HepG2 (cell line): ENCODE measurements at regions not wholly inside any gene's neighbourhood (a gene's known extent, or its start where the extent isn't known, plus 50 kb on each side); places are given as distances from the start of the nearest gene placed in this dataset.

Experiments used
- ATAC-seq: fragments of 200-7000 bp; cut with Tn5 transposase; 3 replicates; pipeline ENCODE4 v1.9.1; 2020; ENCODE audit warnings: mild to moderate bottlenecking, moderate library complexity
- BruUV-seq: library from RNA; stranded (reverse); fragments of 400-500 nt; replicated peaks from 2 replicates; lab custom pipeline; 2021; lab: Mats Ljungman, UMichigan
- CTCF ChIA-PET: fragments of 300-600 bp; formaldehyde crosslinking; extraction: SDS; loops from one replicate; lab custom pipeline; 2021; ENCODE audit warnings: low total read pairs, inconsistent platforms, low intra/inter-chr PET ratio; lab: Yijun Ruan, JAX
- POLR2A ChIA-PET: fragments of 350-600 bp; sonication (Branson Sonifier 250); formaldehyde crosslinking; loops from one replicate; lab custom pipeline; 2020; ENCODE audit warnings: antibody characterized with exemption, inconsistent platforms; lab: Yijun Ruan, JAX
- DNase-seq: peaks from one replicate; pipeline ENCODE4 v3.0.0-alpha.2; 2015; ENCODE audit warnings: low spot score
- FAIRE-seq: peaks from 3 replicates; lab custom pipeline; 2011; peaks lifted over from hg19 to GRCh38; lab: Jason Lieb, UNC
- H2AFZ ChIP-seq: one replicate; pipeline ENCODE4 v1.6.1; 2011; ENCODE audit warnings: low read length, inconsistent platforms
- H3K27ac ChIP-seq: fragments of 300-600 bp; 3 replicates; pipeline ENCODE4 v1.8.0; 2011; ENCODE audit warnings: mixed run types, mild to moderate bottlenecking, mixed read lengths, low read length, inconsistent platforms; ENCODE audit not compliant: insufficient read depth; ENCODE audit errors: extremely low read length
- H3K27me3 ChIP-seq, 2 experiments: fragments of 200-600 bp in 1 of 2; 2 replicates in 1 of 2; 3 replicates in 1 of 2; pipeline versions ENCODE4 v1.6.0 to v1.8.0; 2011; ENCODE audit warnings: low read length in 2 of 2, mild to moderate bottlenecking in 2 of 2, moderate library complexity in 2 of 2, inconsistent platforms in 1 of 2; ENCODE audit not compliant: insufficient read depth in 2 of 2, control insufficient read depth in 1 of 2
- H3K36me3 ChIP-seq, 2 experiments: fragments of 200-600 bp in 1 of 2; replicated peaks in 1 of 2; 2 replicates in 1 of 2; 3 replicates in 1 of 2; pipeline versions ENCODE4 v1.5.1 to v1.8.0; 2011; ENCODE audit warnings: low read length in 2 of 2, inconsistent platforms in 1 of 2; ENCODE audit not compliant: insufficient read depth in 2 of 2, control insufficient read depth in 1 of 2
- H3K4me1 ChIP-seq: 2 replicates; pipeline ENCODE4 v1.5.1; 2012; ENCODE audit warnings: low read length, inconsistent platforms; ENCODE audit not compliant: insufficient read depth
- H3K4me2 ChIP-seq: 2 replicates; pipeline ENCODE4 v1.6.0; 2011; ENCODE audit warnings: low read depth, low read length, inconsistent platforms
- H3K4me3 ChIP-seq, 3 experiments: fragments of 200-600 bp in 1 of 3; sonication (generic), shearing (Covaris generic) in 1 of 3; replicated peaks in 1 of 3; 2 replicates each; pipeline ENCODE4 v1.5.1; 2011 to 2016; ENCODE audit warnings: low read length in 3 of 3, inconsistent platforms in 2 of 3, low read depth in 2 of 3, mild to moderate bottlenecking in 2 of 3, control low read depth in 1 of 3, mixed read lengths in 1 of 3; ENCODE audit not compliant: insufficient read depth in 1 of 3
- H3K79me2 ChIP-seq: one replicate; pipeline ENCODE4 v1.6.1; 2011; ENCODE audit warnings: low read length, inconsistent platforms; ENCODE audit not compliant: insufficient read depth
- H3K9ac ChIP-seq: 2 replicates; pipeline ENCODE4 v1.6.0; 2011; ENCODE audit warnings: mild to moderate bottlenecking, low read depth, low read length, inconsistent platforms; ENCODE audit not compliant: insufficient read depth
- H3K9me3 ChIP-seq: 2 replicates; pipeline ENCODE4 v1.5.1; 2012; ENCODE audit warnings: mild to moderate bottlenecking, low read length
- H4K20me1 ChIP-seq: 2 replicates; pipeline ENCODE4 v1.6.0; 2011; ENCODE audit warnings: inconsistent platforms, mild to moderate bottlenecking, low read length, moderate library complexity; ENCODE audit not compliant: insufficient read depth
- ATF2 ChIP-seq: sonication (generic); formaldehyde crosslinking; IDR thresholded peaks from 2 replicates; pipeline ENCODE4 v1.4.0; 2020; ENCODE audit warnings: missing genetic modification reagents
- ATRX ChIP-seq: sonication (generic); formaldehyde crosslinking; IDR thresholded peaks from 2 replicates; pipeline ENCODE4 v1.4.0; 2020; ENCODE audit warnings: missing genetic modification reagents, borderline replicate concordance
- CENPX ChIP-seq: sonication (generic); formaldehyde crosslinking; IDR thresholded peaks from 2 replicates; pipeline ENCODE4 v1.9.0; 2021; ENCODE audit warnings: mild to moderate bottlenecking, missing genetic modification reagents, moderate library complexity
- ELK4 ChIP-seq: sonication (generic); formaldehyde crosslinking; IDR thresholded peaks from 2 replicates; pipeline ENCODE4 v1.9.0; 2021; ENCODE audit warnings: missing genetic modification reagents, borderline replicate concordance
- FOXM1 ChIP-seq: sonication (generic); formaldehyde crosslinking; IDR thresholded peaks from 2 replicates; pipeline ENCODE4 v1.5.0; 2020; ENCODE audit warnings: missing genetic modification reagents
- HDAC6 ChIP-seq: fragments of 200-600 bp; sonication (generic); IDR thresholded peaks from 2 replicates; pipeline ENCODE4 v1.7.0; 2017; ENCODE audit warnings: mild to moderate bottlenecking, antibody characterized with exemption, low read length, low read depth
- KLF12 ChIP-seq: sonication (generic); formaldehyde crosslinking; IDR thresholded peaks from 2 replicates; pipeline ENCODE4 v1.4.0; 2020; ENCODE audit warnings: missing genetic modification reagents, borderline replicate concordance
- TARDBP ChIP-seq: sonication (generic); formaldehyde crosslinking; IDR thresholded peaks from 2 replicates; pipeline ENCODE4 v1.8.0; 2022; ENCODE audit warnings: mild to moderate bottlenecking, missing genetic modification reagents
- TBX3 ChIP-seq: fragments of 450-650 bp; IDR thresholded peaks from 2 replicates; pipeline ENCODE4 v1.6.1; 2017; ENCODE audit warnings: antibody characterized with exemption, mild to moderate bottlenecking, inconsistent platforms, borderline replicate concordance
- TSC22D2 ChIP-seq: sonication (generic); formaldehyde crosslinking; IDR thresholded peaks from 2 replicates; pipeline ENCODE4 v1.5.1; 2020; ENCODE audit warnings: missing genetic modification reagents, mild to moderate bottlenecking, borderline replicate concordance
- ZBTB20 ChIP-seq: sonication (generic); formaldehyde crosslinking; IDR thresholded peaks from 2 replicates; pipeline ENCODE4 v1.8.1; 2023; ENCODE audit warnings: missing genetic modification reagents, low read depth, mild to moderate bottlenecking, borderline replicate concordance
- ZNF160 ChIP-seq: sonication (generic); formaldehyde crosslinking; IDR thresholded peaks from 2 replicates; pipeline ENCODE4 v1.8.0; 2022; ENCODE audit warnings: mild to moderate bottlenecking, inconsistent platforms, missing genetic modification reagents
- ZNF317 ChIP-seq: sonication (generic); formaldehyde crosslinking; IDR thresholded peaks from 2 replicates; pipeline ENCODE4 v1.5.0; 2020; ENCODE audit warnings: mild to moderate bottlenecking, missing genetic modification reagents
- ZNF609 ChIP-seq: sonication (generic); formaldehyde crosslinking; IDR thresholded peaks from 2 replicates; pipeline ENCODE4 v1.4.0; 2020; ENCODE audit warnings: mild to moderate bottlenecking, missing genetic modification reagents, borderline replicate concordance
- ZNF639 ChIP-seq: conservative IDR thresholded peaks from 2 replicates; pipeline ENCODE4 v1.6.1; 2018; ENCODE audit warnings: missing genetic modification reagents
- WGBS: methylation state at CpG from one replicate; pipeline ENCODE4 v1.1.6; 2017; ENCODE audit warnings: low lambda C conversion rate; 5-methylcytosine and 5-hydroxymethylcytosine counted together
- in situ Hi-C: cut with HindIII; loops from 2 replicates; pipeline ENCODE4 v1.10.0; 2017; ENCODE audit warnings: low pct_unique_long_range_greater_than_20kb; ENCODE audit not compliant: extremely low pct_ligation_motif_present
- intact Hi-C: fragments of 100-400 bp; cut with micrococcal nuclease; formaldehyde crosslinking; loops from one replicate; pipeline ENCODE4 v1.10.0; 2022; ENCODE audit not compliant: unreplicated experiment

GRCh38 chr11:20256925-20257324 lies 96.7 kb upstream of the DBX1 start (continued):
- TF ChIP-seq ZNF609: no peak

GRCh38 chr11:20253796-20254195 lies 93.5 kb upstream of the DBX1 start:
- no peak overlapping the region for H3K4me3 ChIP-seq
- no TSS peak for BruUV-seq
- FAIRE-seq (no peak), DNase-seq (no peak), ATAC-seq (no peak)
- H3K9ac ChIP-seq: no peak overlapping the region
- H3K9me3 ChIP-seq: no peaks in the 10 kb centered on the region
- peaks cover 0 to 16% of the 10 kb centered on the region in 2 experiments; a peak in 3 of 5 replicates for H3K27me3 ChIP-seq
- 11% methylated on average over 5 of the region's 5 CpGs for WGBS
- in situ Hi-C loops: no loop called here
- H3K79me2 ChIP-seq: no peaks in the 10 kb centered on the region
- intact Hi-C loops: no loop called here
- H3K36me3 ChIP-seq: no peaks in the 10 kb centered on the region
- H3K27ac ChIP-seq: no peak overlapping the region
- TF ChIP-seq KLF12 (CRISPR knock-in tag) (no peak), CENPX (CRISPR knock-in tag) (no peak), ATF2 (CRISPR knock-in tag) (no peak), TBX3 (no peak), ZNF160 (no peak), ELK4 (CRISPR knock-in tag) (no peak), TSC22D2 (no peak), ATRX (CRISPR knock-in tag) (no peak), ZNF639 (CRISPR knock-in tag) (no peak), FOXM1 (CRISPR knock-in tag) (no peak), TARDBP (no peak), ZNF317 (CRISPR knock-in tag) (no peak), HDAC6 (no peak), ZBTB20 (no peak)
- CTCF ChIA-PET: no interaction called here
- H2AFZ ChIP-seq: no peak overlapping the region
- no peak overlapping the region for H3K4me2 ChIP-seq
- no peaks in the 10 kb centered on the region for H3K4me1 ChIP-seq
- POLR2A ChIA-PET: no interaction called here
- no peaks in the 10 kb centered on the region for H4K20me1 ChIP-seq
